ENCODE measurements at regions not wholly inside any gene's neighbourhood (a gene's known extent, or its start where the extent isn't known, plus 50 kb on each side); places are given as distances from the start of the nearest gene placed in this dataset.
"Not testable (repeated sequence)": the region's sequence is repeated elsewhere in the genome, so short reads cannot be mapped to it uniquely, and the experiment has no call there.

DNA sequence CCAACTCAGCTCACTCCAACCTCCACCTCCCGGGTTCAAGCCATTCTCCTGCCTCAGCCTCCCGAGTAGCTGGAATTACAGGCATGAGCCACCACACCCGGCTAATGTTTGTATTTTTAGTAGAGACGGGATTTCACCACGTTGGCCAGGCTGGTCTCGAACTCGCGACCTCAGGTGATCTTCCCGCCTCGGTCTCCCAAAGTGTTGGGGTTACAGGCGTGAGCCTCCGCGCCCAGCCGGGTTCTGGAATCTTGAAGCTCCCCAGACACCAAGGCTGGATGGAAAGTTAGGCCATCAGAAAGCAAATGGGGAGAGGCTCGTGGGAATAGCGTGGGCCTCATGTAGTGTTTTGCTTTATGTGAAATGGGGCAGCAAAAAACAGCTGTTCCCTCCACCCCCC, 81.0 kb upstream of the PPP2R3B start:
- not testable (repeated sequence) for H3K9me3 ChIP-seq (ENCODE audit: control insufficient read depth, insufficient read depth, low read depth, low read length); H3K36me3 ChIP-seq (ENCODE audit: control insufficient read depth, insufficient read depth, low read length); DNase-seq (ENCODE audit: low read depth in 2 of 2); H2AFZ ChIP-seq (ENCODE audit: low read length); H3K9ac ChIP-seq (ENCODE audit: insufficient read depth, low read length); H3K4me1 ChIP-seq (ENCODE audit: control insufficient read depth, extremely low read depth, insufficient read depth, low read length); H3K27me3 ChIP-seq (ENCODE audit: control insufficient read depth, insufficient read depth, low read length); H3K4me3 ChIP-seq (replicated peaks in 1 of 4; ENCODE audit: control extremely low read depth in 1 of 4, insufficient read depth in 1 of 4, low read depth in 3 of 4, low read length in 4 of 4); H3K4me2 ChIP-seq (ENCODE audit: extremely low read depth, insufficient read depth, low read length); H3K79me2 ChIP-seq (ENCODE audit: control insufficient read depth, insufficient read depth, low read length); H4K20me1 ChIP-seq (ENCODE audit: control insufficient read depth, extremely low read depth, insufficient read depth, low read length); H3K27ac ChIP-seq (ENCODE audit: insufficient read depth, low read length)

DNA sequence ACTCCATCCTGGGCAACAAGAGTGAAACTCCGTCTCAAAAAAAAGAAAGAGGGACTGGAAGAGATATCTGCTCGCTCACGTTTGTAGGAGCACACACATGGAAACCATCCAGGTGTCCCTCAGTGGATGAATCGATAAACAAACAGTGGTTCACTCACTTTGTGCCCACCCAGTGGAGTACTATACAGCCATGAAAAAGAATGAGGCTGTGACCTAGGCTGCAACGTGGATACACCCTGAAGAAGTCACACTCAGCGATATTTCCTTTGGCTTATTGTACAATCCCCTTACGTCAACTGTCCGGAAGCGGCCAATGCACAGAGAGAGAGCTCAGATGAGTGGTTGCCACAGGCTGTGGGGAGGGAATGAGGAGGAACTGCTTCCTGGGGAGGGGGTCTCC, 82.3 kb upstream of the PPP2R3B start:
- Histone ChIP-seq H4K20me1 (ENCODE audit: control insufficient read depth, extremely low read depth, insufficient read depth, low read length) (no peaks in the 10 kb centered on the region), H3K79me2 (ENCODE audit: control insufficient read depth, insufficient read depth, low read length) (no peaks in the 10 kb centered on the region), H3K36me3 (ENCODE audit: control insufficient read depth, insufficient read depth, low read length) (no peaks in the 10 kb centered on the region), H3K27me3 (ENCODE audit: control insufficient read depth, insufficient read depth, low read length) (no peaks in the 10 kb centered on the region), H3K9ac (ENCODE audit: insufficient read depth, low read length) (no peak overlapping the region), H3K9me3 (ENCODE audit: control insufficient read depth, insufficient read depth, low read depth, low read length) (no peaks in the 10 kb centered on the region), H3K4me1 (ENCODE audit: control insufficient read depth, extremely low read depth, insufficient read depth, low read length) (no peaks in the 10 kb centered on the region), H3K27ac (ENCODE audit: insufficient read depth, low read length) (no peak overlapping the region), H3K4me2 (ENCODE audit: extremely low read depth, insufficient read depth, low read length) (no peak overlapping the region), H3K4me3 (replicated peaks in 1 of 4; ENCODE audit: control extremely low read depth in 1 of 4, insufficient read depth in 1 of 4, low read depth in 3 of 4, low read length in 4 of 4) (no peak overlapping the region), H2AFZ (ENCODE audit: low read length) (no peak overlapping the region)
- no peak for DNase-seq (ENCODE audit: low read depth in 2 of 2)
- TF ChIP-seq EZH2 (IDR thresholded peaks at IDR 0.05; ENCODE audit: low read length, missing control alignments), result no peak
- TF ChIP-seq, protein P1, sequence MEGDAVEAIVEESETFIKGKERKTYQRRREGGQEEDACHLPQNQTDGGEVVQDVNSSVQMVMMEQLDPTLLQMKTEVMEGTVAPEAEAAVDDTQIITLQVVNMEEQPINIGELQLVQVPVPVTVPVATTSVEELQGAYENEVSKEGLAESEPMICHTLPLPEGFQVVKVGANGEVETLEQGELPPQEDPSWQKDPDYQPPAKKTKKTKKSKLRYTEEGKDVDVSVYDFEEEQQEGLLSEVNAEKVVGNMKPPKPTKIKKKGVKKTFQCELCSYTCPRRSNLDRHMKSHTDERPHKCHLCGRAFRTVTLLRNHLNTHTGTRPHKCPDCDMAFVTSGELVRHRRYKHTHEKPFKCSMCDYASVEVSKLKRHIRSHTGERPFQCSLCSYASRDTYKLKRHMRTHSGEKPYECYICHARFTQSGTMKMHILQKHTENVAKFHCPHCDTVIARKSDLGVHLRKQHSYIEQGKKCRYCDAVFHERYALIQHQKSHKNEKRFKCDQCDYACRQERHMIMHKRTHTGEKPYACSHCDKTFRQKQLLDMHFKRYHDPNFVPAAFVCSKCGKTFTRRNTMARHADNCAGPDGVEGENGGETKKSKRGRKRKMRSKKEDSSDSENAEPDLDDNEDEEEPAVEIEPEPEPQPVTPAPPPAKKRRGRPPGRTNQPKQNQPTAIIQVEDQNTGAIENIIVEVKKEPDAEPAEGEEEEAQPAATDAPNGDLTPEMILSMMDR (conservative IDR thresholded peaks at IDR 0.05 in 1 of 2, IDR thresholded peaks at IDR 0.05 in 1 of 2; ENCODE audit: low read depth in 1 of 2, low read length in 2 of 2), result no peak

DNA sequence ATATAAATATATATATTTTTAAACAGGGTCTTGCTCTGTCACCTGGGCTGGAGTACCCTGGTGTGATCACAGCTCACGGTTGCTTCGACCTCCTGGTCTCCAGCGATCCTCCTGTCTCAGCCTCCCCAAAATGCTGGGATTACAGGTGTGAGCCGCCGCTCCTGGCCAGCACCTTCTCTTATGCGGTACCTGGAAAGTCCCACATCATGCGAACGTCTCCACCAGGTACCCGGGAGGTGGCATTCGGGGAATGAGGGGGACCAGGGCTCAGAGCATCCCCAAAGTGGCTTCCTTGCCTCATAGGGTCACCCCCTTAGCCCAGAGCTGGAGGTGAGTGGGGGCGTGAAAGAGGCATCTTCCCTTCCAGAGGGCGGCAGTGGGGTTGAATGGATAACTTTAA, 84.0 kb upstream of the PPP2R3B start:
- Histone ChIP-seq H3K9ac (ENCODE audit: insufficient read depth, low read length) (no peak overlapping the region), H3K79me2 (ENCODE audit: control insufficient read depth, insufficient read depth, low read length) (no peaks in the 10 kb centered on the region), H3K36me3 (ENCODE audit: control insufficient read depth, insufficient read depth, low read length) (no peaks in the 10 kb centered on the region), H4K20me1 (ENCODE audit: control insufficient read depth, extremely low read depth, insufficient read depth, low read length) (no peaks in the 10 kb centered on the region), H3K4me1 (ENCODE audit: control insufficient read depth, extremely low read depth, insufficient read depth, low read length) (no peaks in the 10 kb centered on the region), H3K27me3 (ENCODE audit: control insufficient read depth, insufficient read depth, low read length) (no peaks in the 10 kb centered on the region), H3K4me3 (replicated peaks in 1 of 4; ENCODE audit: control extremely low read depth in 1 of 4, insufficient read depth in 1 of 4, low read depth in 3 of 4, low read length in 4 of 4) (no peak overlapping the region), H2AFZ (ENCODE audit: low read length) (no peak overlapping the region), H3K9me3 (ENCODE audit: control insufficient read depth, insufficient read depth, low read depth, low read length) (no peaks in the 10 kb centered on the region), H3K27ac (ENCODE audit: insufficient read depth, low read length) (no peak overlapping the region), H3K4me2 (ENCODE audit: extremely low read depth, insufficient read depth, low read length) (no peak overlapping the region)
- TF ChIP-seq, protein P1 (conservative IDR thresholded peaks at IDR 0.05 in 1 of 2, IDR thresholded peaks at IDR 0.05 in 1 of 2; ENCODE audit: low read depth in 1 of 2, low read length in 2 of 2), result no peak
- TF ChIP-seq EZH2 (IDR thresholded peaks at IDR 0.05; ENCODE audit: low read length, missing control alignments), result no peak
- DNase-seq (ENCODE audit: low read depth in 2 of 2), result no peak

DNA sequence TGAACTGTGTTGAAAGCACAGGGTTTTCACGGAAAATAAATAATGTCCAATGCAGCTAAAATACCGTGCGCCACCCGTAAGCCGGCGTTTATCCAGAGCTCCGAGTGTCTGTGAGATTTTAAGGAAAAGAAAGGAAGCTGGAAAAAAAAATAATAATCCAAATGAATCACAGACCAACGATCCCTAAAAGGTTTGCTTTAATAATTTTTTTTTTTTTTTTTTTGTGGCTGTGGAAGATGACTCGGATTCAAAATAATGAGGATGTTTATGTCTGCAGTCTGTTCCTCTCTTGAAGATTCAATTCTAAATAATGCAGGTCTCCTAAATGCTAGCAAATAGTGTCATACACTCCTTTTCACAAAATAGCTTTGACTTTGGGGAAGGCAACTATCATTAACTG, 84.6 kb upstream of the PPP2R3B start:
- H4K20me1 ChIP-seq (ENCODE audit: control insufficient read depth, extremely low read depth, insufficient read depth, low read length), result no peaks in the 10 kb centered on the region
- H3K4me3 ChIP-seq (replicated peaks in 1 of 4; ENCODE audit: control extremely low read depth in 1 of 4, insufficient read depth in 1 of 4, low read depth in 3 of 4, low read length in 4 of 4), result no peak overlapping the region
- no peaks in the 10 kb centered on the region for H3K9me3 ChIP-seq (ENCODE audit: control insufficient read depth, insufficient read depth, low read depth, low read length)
- H3K79me2 ChIP-seq (ENCODE audit: control insufficient read depth, insufficient read depth, low read length), result no peaks in the 10 kb centered on the region
- H3K27me3 ChIP-seq (ENCODE audit: control insufficient read depth, insufficient read depth, low read length), result no peaks in the 10 kb centered on the region
- no peak overlapping the region for H3K9ac ChIP-seq (ENCODE audit: insufficient read depth, low read length)
- H3K4me2 ChIP-seq (ENCODE audit: extremely low read depth, insufficient read depth, low read length), result no peak overlapping the region
- H2AFZ ChIP-seq (ENCODE audit: low read length), result no peak overlapping the region
- H3K36me3 ChIP-seq (ENCODE audit: control insufficient read depth, insufficient read depth, low read length), result no peaks in the 10 kb centered on the region
- H3K27ac ChIP-seq (ENCODE audit: insufficient read depth, low read length), result no peak overlapping the region
- DNase-seq (ENCODE audit: low read depth in 2 of 2), result no peak
- no peaks in the 10 kb centered on the region for H3K4me1 ChIP-seq (ENCODE audit: control insufficient read depth, extremely low read depth, insufficient read depth, low read length)
- TF ChIP-seq, protein P1 (conservative IDR thresholded peaks at IDR 0.05 in 1 of 2, IDR thresholded peaks at IDR 0.05 in 1 of 2; ENCODE audit: low read depth in 1 of 2, low read length in 2 of 2), result no peak
- no peak for TF ChIP-seq EZH2 (IDR thresholded peaks at IDR 0.05; ENCODE audit: low read length, missing control alignments)

DNA sequence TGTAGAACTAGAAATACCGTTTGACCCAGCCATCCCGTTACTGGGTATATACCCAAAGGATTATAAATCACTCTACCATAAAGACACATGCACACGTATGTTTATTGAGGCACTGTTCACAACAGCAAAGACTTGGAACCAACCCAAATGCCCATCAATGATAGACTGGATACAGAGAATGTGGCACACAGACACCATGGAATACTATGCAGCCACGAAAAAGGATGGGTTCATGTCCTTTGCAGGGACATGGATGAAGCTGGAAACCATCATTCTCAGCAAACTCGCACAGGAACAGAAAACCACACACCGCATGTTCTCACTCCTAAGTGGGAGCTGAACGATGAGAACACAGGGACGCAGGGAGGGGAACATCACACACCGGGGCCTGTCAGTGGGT, 85.6 kb upstream of the PPP2R3B start:
- not testable (repeated sequence) for H3K4me2 ChIP-seq (ENCODE audit: extremely low read depth, insufficient read depth, low read length); H3K36me3 ChIP-seq (ENCODE audit: control insufficient read depth, insufficient read depth, low read length); H3K27me3 ChIP-seq (ENCODE audit: control insufficient read depth, insufficient read depth, low read length); H3K9ac ChIP-seq (ENCODE audit: insufficient read depth, low read length); H3K4me1 ChIP-seq (ENCODE audit: control insufficient read depth, extremely low read depth, insufficient read depth, low read length); H2AFZ ChIP-seq (ENCODE audit: low read length); H3K79me2 ChIP-seq (ENCODE audit: control insufficient read depth, insufficient read depth, low read length); H4K20me1 ChIP-seq (ENCODE audit: control insufficient read depth, extremely low read depth, insufficient read depth, low read length); H3K27ac ChIP-seq (ENCODE audit: insufficient read depth, low read length); DNase-seq (ENCODE audit: low read depth in 2 of 2); H3K4me3 ChIP-seq (replicated peaks in 1 of 4; ENCODE audit: control extremely low read depth in 1 of 4, insufficient read depth in 1 of 4, low read depth in 3 of 4, low read length in 4 of 4); H3K9me3 ChIP-seq (ENCODE audit: control insufficient read depth, insufficient read depth, low read depth, low read length)

Data from fibroblast of lung (primary cell).